ENCODE measurements at regions not wholly inside any gene's neighbourhood (a gene's known extent, or its start where the extent isn't known, plus 50 kb on each side); places are given as distances from the start of the nearest gene placed in this dataset.

DNA sequence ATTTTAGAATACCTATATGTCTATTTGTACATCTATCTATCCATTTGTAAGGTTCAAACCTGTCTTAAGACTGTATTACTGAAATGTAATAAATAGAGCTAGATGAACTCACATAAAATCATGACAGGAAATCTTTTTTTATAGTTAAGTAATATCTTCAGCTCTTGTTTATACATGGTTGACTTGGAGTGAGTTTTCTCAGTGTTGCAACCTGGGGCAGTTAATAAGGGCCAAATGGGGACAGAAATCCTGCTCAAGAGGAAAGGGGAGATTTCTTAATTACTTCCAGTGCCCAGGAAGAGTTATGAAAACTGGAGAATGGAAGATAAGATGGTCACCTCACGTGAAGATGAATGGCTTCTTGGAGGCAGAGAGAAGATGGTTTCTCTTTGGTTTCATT, 265.1 kb upstream of the FBXL7 start:
- POLR2A ChIA-PET: no interaction called here
- no peak for TF ChIP-seq EZH2 (IDR thresholded peaks at IDR 0.05; ENCODE audit: borderline replicate concordance, low read depth, low read length, severe bottlenecking)
- TF ChIP-seq GATA2 (IDR thresholded peaks at IDR 0.05; ENCODE audit: insufficient read depth, insufficient read length, low read depth, low read length): no peak
- no peak for TF ChIP-seq POLR2AphosphoS5 (IDR thresholded peaks at IDR 0.05; ENCODE audit: insufficient read depth, low read depth, low read length)
- TF ChIP-seq JUN (IDR thresholded peaks at IDR 0.05; ENCODE audit: borderline replicate concordance, insufficient read depth, insufficient read length, low read depth): no peak
- TF ChIP-seq, protein P1, sequence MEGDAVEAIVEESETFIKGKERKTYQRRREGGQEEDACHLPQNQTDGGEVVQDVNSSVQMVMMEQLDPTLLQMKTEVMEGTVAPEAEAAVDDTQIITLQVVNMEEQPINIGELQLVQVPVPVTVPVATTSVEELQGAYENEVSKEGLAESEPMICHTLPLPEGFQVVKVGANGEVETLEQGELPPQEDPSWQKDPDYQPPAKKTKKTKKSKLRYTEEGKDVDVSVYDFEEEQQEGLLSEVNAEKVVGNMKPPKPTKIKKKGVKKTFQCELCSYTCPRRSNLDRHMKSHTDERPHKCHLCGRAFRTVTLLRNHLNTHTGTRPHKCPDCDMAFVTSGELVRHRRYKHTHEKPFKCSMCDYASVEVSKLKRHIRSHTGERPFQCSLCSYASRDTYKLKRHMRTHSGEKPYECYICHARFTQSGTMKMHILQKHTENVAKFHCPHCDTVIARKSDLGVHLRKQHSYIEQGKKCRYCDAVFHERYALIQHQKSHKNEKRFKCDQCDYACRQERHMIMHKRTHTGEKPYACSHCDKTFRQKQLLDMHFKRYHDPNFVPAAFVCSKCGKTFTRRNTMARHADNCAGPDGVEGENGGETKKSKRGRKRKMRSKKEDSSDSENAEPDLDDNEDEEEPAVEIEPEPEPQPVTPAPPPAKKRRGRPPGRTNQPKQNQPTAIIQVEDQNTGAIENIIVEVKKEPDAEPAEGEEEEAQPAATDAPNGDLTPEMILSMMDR (IDR thresholded peaks at IDR 0.05; ENCODE audit: extremely low read depth in 1 of 2, insufficient read depth in 1 of 2, low read depth in 1 of 2, low read length in 2 of 2): no peak
- no peak for TF ChIP-seq POLR2A (IDR thresholded peaks at IDR 0.05; ENCODE audit: low read depth, low read length)
- TF ChIP-seq FOS (IDR thresholded peaks at IDR 0.05; ENCODE audit: borderline replicate concordance, insufficient read depth, low read length): no peak
- TF ChIP-seq, protein P2, sequence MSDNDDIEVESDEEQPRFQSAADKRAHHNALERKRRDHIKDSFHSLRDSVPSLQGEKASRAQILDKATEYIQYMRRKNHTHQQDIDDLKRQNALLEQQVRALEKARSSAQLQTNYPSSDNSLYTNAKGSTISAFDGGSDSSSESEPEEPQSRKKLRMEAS (IDR thresholded peaks at IDR 0.05; ENCODE audit: insufficient read depth, insufficient read length): no peak
- no peak for TF ChIP-seq MYC (IDR thresholded peaks at IDR 0.05; ENCODE audit: low read depth, low read length)
- H3K9me1 ChIP-seq (replicated peaks; ENCODE audit: control insufficient read depth, extremely low read depth, insufficient read depth, low read length): no peaks in the 10 kb centered on the region
- no peaks in the 10 kb centered on the region for H3K79me2 ChIP-seq (ENCODE audit: control insufficient read depth, insufficient read depth, low read length)
- CTCF ChIA-PET: no interaction called here
- H3K4me2 ChIP-seq (ENCODE audit: insufficient read depth, low read length): no peak overlapping the region
- no peak for FAIRE-seq
- no peaks in the 10 kb centered on the region for H3K36me3 ChIP-seq (ENCODE audit: control insufficient read depth in 2 of 2, extremely low read depth in 1 of 2, insufficient read depth in 2 of 2, low read length in 2 of 2)
- H4K20me1 ChIP-seq (replicated peaks; ENCODE audit: control insufficient read depth, extremely low read depth, insufficient read depth, low read length): no peaks in the 10 kb centered on the region
- peaks cover 2 to 32% of the 10 kb centered on the region in 2 experiments for H3K27me3 ChIP-seq (ENCODE audit: control insufficient read depth in 2 of 2, insufficient read depth in 2 of 2, low read length in 2 of 2)
- dilution Hi-C loops (cut with MboI; ENCODE audit: extremely low pct_ligation_motif_present, low sequenced_read_pairs): no loop called here
- no peak overlapping the region for H3K4me3 ChIP-seq (replicated peaks in 1 of 3; ENCODE audit: insufficient read depth in 1 of 3, low read depth in 1 of 3, low read length in 3 of 3)
- no peaks in the 10 kb centered on the region for H3K9me3 ChIP-seq (replicated peaks; ENCODE audit: control insufficient read depth, insufficient read depth, low read length)
- intact Hi-C loops (cut with micrococcal nuclease): no loop called here
- H3K4me1 ChIP-seq (ENCODE audit: control insufficient read depth, extremely low read depth, insufficient read depth, low read length): no peaks in the 10 kb centered on the region
- BruUV-seq (replicated peaks): no TSS peak
- no peak overlapping the region for H2AFZ ChIP-seq (ENCODE audit: low read depth, low read length)
- no peak for DNase-seq (ENCODE audit: low read depth, low spot score)
- no peak overlapping the region for H3K27ac ChIP-seq (ENCODE audit: insufficient read depth, low read depth, low read length)
- no peak overlapping the region for H3K9ac ChIP-seq (replicated peaks; ENCODE audit: extremely low read depth, insufficient read depth, low read length)

Measured in endothelial cell of umbilical vein (primary cell).